ENCODE measurements at regions not wholly inside any gene's neighbourhood (a gene's known extent, or its start where the extent isn't known, plus 50 kb on each side); places are given as distances from the start of the nearest gene placed in this dataset.
A peak's percentile ranks its signal among the peaks of the same experiment; 100 is the strongest.

DNA sequence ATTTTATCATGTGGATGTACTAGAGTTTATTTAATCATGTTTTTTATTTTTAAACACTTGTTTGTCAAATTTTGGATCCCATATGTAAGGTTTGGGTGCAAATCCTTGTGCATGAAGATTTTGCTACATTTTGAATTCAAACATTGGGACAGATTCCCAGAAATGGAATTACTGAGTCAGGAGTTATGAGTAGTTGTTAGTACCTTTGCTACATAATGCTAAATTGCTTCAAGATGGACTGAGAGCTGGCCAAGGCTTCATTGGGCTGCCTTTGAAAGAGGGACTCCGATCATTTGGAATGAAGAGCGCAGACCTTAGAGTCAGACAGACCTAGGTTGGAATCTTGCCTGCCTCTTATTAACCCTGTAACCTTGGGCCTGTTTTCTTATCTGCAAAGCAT lies 154.9 kb upstream of the PWP1 start:
- H3K79me1 ChIP-seq (replicated peaks; ENCODE audit: low read length, poor library complexity, severe bottlenecking), result no peaks in the 10 kb centered on the region
- H3K18ac ChIP-seq (ENCODE audit: low read depth in 1 of 2, low read length in 2 of 2), result no peak overlapping the region
- no peak overlapping the region for H3K14ac ChIP-seq (ENCODE audit: low read length in 2 of 2)
- no peak overlapping the region for H4K8ac ChIP-seq (ENCODE audit: low read length)
- H3K4me1 ChIP-seq (ENCODE audit: control insufficient read depth, insufficient read depth, low read depth, low read length), result no peaks in the 10 kb centered on the region
- WGBS, result 73% methylated on average over 2 of the region's 2 CpGs
- H2BK12ac ChIP-seq (ENCODE audit: low read length in 2 of 2), result no peak overlapping the region
- H3K4ac ChIP-seq (ENCODE audit: low read depth in 1 of 2, low read length in 2 of 2), result no peak overlapping the region
- H3K4me2 ChIP-seq (ENCODE audit: low read length, poor library complexity, severe bottlenecking), result no peak overlapping the region
- H2AFZ ChIP-seq (ENCODE audit: low read depth, low read length), result no peak overlapping the region
- H3K27ac ChIP-seq (ENCODE audit: low read length, poor library complexity, severe bottlenecking), result no peak overlapping the region
- no peaks in the 10 kb centered on the region for H3K27me3 ChIP-seq (ENCODE audit: control insufficient read depth in 1 of 2, insufficient read depth in 1 of 2, low read length in 2 of 2)
- no peak overlapping the region for H2BK5ac ChIP-seq (ENCODE audit: low read depth, low read length, poor library complexity, severe bottlenecking)
- peak overlapping the region; percentile 15 for H3K9ac ChIP-seq (ENCODE audit: low read length)
- H3K9me3 ChIP-seq (ENCODE audit: control insufficient read depth, low read length), result peaks cover 5% of the 10 kb centered on the region
- H3K23ac ChIP-seq (ENCODE audit: low read length in 2 of 2), result no peak overlapping the region
- no peak for DNase-seq
- H2BK15ac ChIP-seq (ENCODE audit: low read depth, poor library complexity, severe bottlenecking), result no peak overlapping the region
- no peak overlapping the region for H4K91ac ChIP-seq (ENCODE audit: low read length)
- H3K4me3 ChIP-seq (ENCODE audit: insufficient read depth in 1 of 2, low read depth in 1 of 2, low read length in 2 of 2), result no peak overlapping the region
- H3K36me3 ChIP-seq (ENCODE audit: control insufficient read depth in 1 of 2, insufficient read depth in 2 of 2, low read depth in 1 of 2, low read length in 2 of 2), result no peaks in the 10 kb centered on the region
- H2AK5ac ChIP-seq (ENCODE audit: low read length, severe bottlenecking), result no peak overlapping the region
- no peak overlapping the region for H2BK120ac ChIP-seq (ENCODE audit: low read depth, low read length)

DNA sequence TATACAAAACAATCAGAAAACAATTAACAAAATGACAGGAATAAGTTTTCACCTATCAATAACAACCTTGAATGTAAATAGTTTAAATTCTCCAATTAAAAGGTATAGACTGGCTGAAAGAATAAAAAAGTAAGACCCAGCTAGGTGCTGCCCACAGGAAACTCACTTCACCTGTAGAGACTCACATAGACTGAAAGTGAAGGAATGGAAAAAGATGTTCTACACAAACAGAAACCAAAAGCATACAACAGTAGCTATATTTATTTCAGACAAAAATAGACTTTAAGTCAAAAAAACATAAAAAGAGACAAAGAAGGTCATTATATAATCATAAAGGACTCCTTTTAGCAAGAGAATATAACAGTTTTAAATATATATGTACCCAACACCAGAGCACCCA lies 152.4 kb upstream of the PWP1 start:
- Histone ChIP-seq H3K9ac (ENCODE audit: low read length) (no peak overlapping the region), H3K4me1 (ENCODE audit: control insufficient read depth, insufficient read depth, low read depth, low read length) (no peaks in the 10 kb centered on the region), H3K27ac (ENCODE audit: low read length, poor library complexity, severe bottlenecking) (no peak overlapping the region), H3K14ac (ENCODE audit: low read length in 2 of 2) (no peak overlapping the region), H2BK120ac (ENCODE audit: low read depth, low read length) (no peak overlapping the region), H3K23ac (ENCODE audit: low read length in 2 of 2) (no peak overlapping the region), H2AK5ac (ENCODE audit: low read length, severe bottlenecking) (no peak overlapping the region), H3K4ac (ENCODE audit: low read depth in 1 of 2, low read length in 2 of 2) (no peak overlapping the region), H3K27me3 (ENCODE audit: control insufficient read depth in 1 of 2, insufficient read depth in 1 of 2, low read length in 2 of 2) (no peaks in the 10 kb centered on the region), H3K4me3 (ENCODE audit: insufficient read depth in 1 of 2, low read depth in 1 of 2, low read length in 2 of 2) (no peak overlapping the region), H4K8ac (ENCODE audit: low read length) (no peak overlapping the region), H4K91ac (ENCODE audit: low read length) (no peak overlapping the region), H2BK15ac (ENCODE audit: low read depth, poor library complexity, severe bottlenecking) (no peak overlapping the region), H3K36me3 (ENCODE audit: control insufficient read depth in 1 of 2, insufficient read depth in 2 of 2, low read depth in 1 of 2, low read length in 2 of 2) (no peaks in the 10 kb centered on the region), H2BK12ac (ENCODE audit: low read length in 2 of 2) (no peak overlapping the region), H3K4me2 (ENCODE audit: low read length, poor library complexity, severe bottlenecking) (no peak overlapping the region), H3K79me1 (replicated peaks; ENCODE audit: low read length, poor library complexity, severe bottlenecking) (no peaks in the 10 kb centered on the region), H3K18ac (ENCODE audit: low read depth in 1 of 2, low read length in 2 of 2) (no peak overlapping the region), H2BK5ac (ENCODE audit: low read depth, low read length, poor library complexity, severe bottlenecking) (no peak overlapping the region), H3K9me3 (ENCODE audit: control insufficient read depth, low read length) (peaks cover 5% of the 10 kb centered on the region), H2AFZ (ENCODE audit: low read depth, low read length) (no peak overlapping the region)
- no peak for DNase-seq

- no peaks in the 10 kb centered on the region for H3K27me3 ChIP-seq (ENCODE audit: control insufficient read depth in 1 of 2, insufficient read depth in 1 of 2, low read length in 2 of 2)
- H3K4ac ChIP-seq (ENCODE audit: low read depth in 1 of 2, low read length in 2 of 2), result no peak overlapping the region
- DNase-seq, result no peak
- H3K4me2 ChIP-seq (ENCODE audit: low read length, poor library complexity, severe bottlenecking), result no peak overlapping the region
- no peaks in the 10 kb centered on the region for H3K79me1 ChIP-seq (replicated peaks; ENCODE audit: low read length, poor library complexity, severe bottlenecking)
- H2BK5ac ChIP-seq (ENCODE audit: low read depth, low read length, poor library complexity, severe bottlenecking), result no peak overlapping the region
- no peak overlapping the region for H3K18ac ChIP-seq (ENCODE audit: low read depth in 1 of 2, low read length in 2 of 2)
- H4K8ac ChIP-seq (ENCODE audit: low read length), result no peak overlapping the region
- no peak overlapping the region for H3K4me3 ChIP-seq (ENCODE audit: insufficient read depth in 1 of 2, low read depth in 1 of 2, low read length in 2 of 2)
- no peak overlapping the region for H2AK5ac ChIP-seq (ENCODE audit: low read length, severe bottlenecking)
- no peak overlapping the region for H3K27ac ChIP-seq (ENCODE audit: low read length, poor library complexity, severe bottlenecking)
- no peaks in the 10 kb centered on the region for H3K36me3 ChIP-seq (ENCODE audit: control insufficient read depth in 1 of 2, insufficient read depth in 2 of 2, low read depth in 1 of 2, low read length in 2 of 2)
- 83% methylated on average over 1 of the region's 2 CpGs for WGBS
- no peak overlapping the region for H2BK12ac ChIP-seq (ENCODE audit: low read length in 2 of 2)
- H3K14ac ChIP-seq (ENCODE audit: low read length in 2 of 2), result no peak overlapping the region
- no peak overlapping the region for H3K23ac ChIP-seq (ENCODE audit: low read length in 2 of 2)
- no peak overlapping the region for H2BK15ac ChIP-seq (ENCODE audit: low read depth, poor library complexity, severe bottlenecking)
- H2AFZ ChIP-seq (ENCODE audit: low read depth, low read length), result no peak overlapping the region
- H4K91ac ChIP-seq (ENCODE audit: low read length), result no peak overlapping the region
- no peak overlapping the region for H2BK120ac ChIP-seq (ENCODE audit: low read depth, low read length)
- peaks cover 5% of the 10 kb centered on the region for H3K9me3 ChIP-seq (ENCODE audit: control insufficient read depth, low read length)
- H3K4me1 ChIP-seq (ENCODE audit: control insufficient read depth, insufficient read depth, low read depth, low read length), result no peaks in the 10 kb centered on the region
- no peak overlapping the region for H3K9ac ChIP-seq (ENCODE audit: low read length)
Measured at GRCh38 chr12:107536613-107537012, 149.0 kb upstream of the PWP1 start.

DNA sequence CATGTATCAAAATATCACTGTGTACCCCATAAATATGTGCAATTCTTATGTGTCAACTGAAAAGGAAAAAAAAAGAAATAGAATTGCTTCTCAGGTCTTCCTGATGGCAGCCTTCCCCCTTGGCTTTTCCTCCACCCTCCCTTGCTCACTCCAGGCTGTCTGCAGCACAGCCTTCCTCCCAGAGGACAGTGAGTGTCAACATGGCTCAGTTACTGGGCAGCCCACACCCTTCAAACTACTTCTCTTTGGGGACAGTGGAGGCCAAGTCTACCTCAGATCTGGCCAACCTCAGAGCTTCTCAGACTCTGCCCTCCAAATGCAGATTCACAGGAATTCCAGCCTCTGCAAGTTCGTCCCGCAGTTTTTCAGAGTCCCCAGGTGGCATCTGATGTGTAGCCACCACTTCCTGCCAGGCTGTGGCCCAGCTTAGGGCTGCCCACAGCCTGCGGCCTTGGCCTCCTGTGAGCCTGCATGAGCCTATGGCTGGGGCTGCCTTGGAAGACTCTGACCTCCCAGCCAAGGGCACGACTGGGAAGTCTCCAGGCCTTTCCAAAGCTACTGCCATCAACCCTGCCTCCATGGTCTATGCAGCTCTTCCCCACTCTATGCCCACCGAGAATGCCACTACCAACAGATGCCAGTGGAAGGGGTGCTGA lies 148.0 kb upstream of the PWP1 start:
- Histone ChIP-seq H4K8ac (ENCODE audit: low read length) (no peak overlapping the region), H3K4me3 (ENCODE audit: insufficient read depth in 1 of 2, low read depth in 1 of 2, low read length in 2 of 2) (no peak overlapping the region), H3K14ac (ENCODE audit: low read length in 2 of 2) (no peak overlapping the region), H2BK120ac (ENCODE audit: low read depth, low read length) (no peak overlapping the region), H3K27ac (ENCODE audit: low read length, poor library complexity, severe bottlenecking) (no peak overlapping the region), H3K18ac (ENCODE audit: low read depth in 1 of 2, low read length in 2 of 2) (no peak overlapping the region), H3K79me1 (replicated peaks; ENCODE audit: low read length, poor library complexity, severe bottlenecking) (no peaks in the 10 kb centered on the region), H3K9ac (ENCODE audit: low read length) (no peak overlapping the region), H3K27me3 (ENCODE audit: control insufficient read depth in 1 of 2, insufficient read depth in 1 of 2, low read length in 2 of 2) (no peaks in the 10 kb centered on the region), H3K4me1 (ENCODE audit: control insufficient read depth, insufficient read depth, low read depth, low read length) (no peaks in the 10 kb centered on the region), H3K4ac (ENCODE audit: low read depth in 1 of 2, low read length in 2 of 2) (no peak overlapping the region), H4K91ac (ENCODE audit: low read length) (no peak overlapping the region), H2BK12ac (ENCODE audit: low read length in 2 of 2) (no peak overlapping the region), H2BK15ac (ENCODE audit: low read depth, poor library complexity, severe bottlenecking) (no peak overlapping the region), H3K23ac (ENCODE audit: low read length in 2 of 2) (no peak overlapping the region), H2AK5ac (ENCODE audit: low read length, severe bottlenecking) (no peak overlapping the region), H3K9me3 (ENCODE audit: control insufficient read depth, low read length) (peaks cover 3% of the 10 kb centered on the region), H3K36me3 (ENCODE audit: control insufficient read depth in 1 of 2, insufficient read depth in 2 of 2, low read depth in 1 of 2, low read length in 2 of 2) (no peaks in the 10 kb centered on the region), H2AFZ (ENCODE audit: low read depth, low read length) (no peak overlapping the region), H3K4me2 (ENCODE audit: low read length, poor library complexity, severe bottlenecking) (no peak overlapping the region), H2BK5ac (ENCODE audit: low read depth, low read length, poor library complexity, severe bottlenecking) (no peak overlapping the region)
- 74% methylated on average over 5 of the region's 5 CpGs for WGBS
- DNase-seq, result no peak

Data from mesenchymal stem cell (in vitro differentiated cells and primary cell).